Neutrophil (primary cell): ENCODE measurements at regions not wholly inside any gene's neighbourhood (a gene's known extent, or its start where the extent isn't known, plus 50 kb on each side); places are given as distances from the start of the nearest gene placed in this dataset.
"Not testable (repeated sequence)": the region's sequence is repeated elsewhere in the genome, so short reads cannot be mapped to it uniquely, and the experiment has no call there.

Experiments used
- H3K27ac ChIP-seq: fragments of 200-600 bp; sonication (generic); 2 replicates; pipeline ENCODE4 v1.5.1; 2016; ENCODE audit warnings: mild to moderate bottlenecking, moderate library complexity
- H3K27me3 ChIP-seq: fragments of 200-600 bp; sonication (generic); 2 replicates; pipeline ENCODE4 v1.6.0; 2016; ENCODE audit warnings: mild to moderate bottlenecking
- H3K36me3 ChIP-seq: fragments of 200-600 bp; sonication (generic); 2 replicates; pipeline ENCODE4 v1.5.1; 2017
- H3K4me1 ChIP-seq, 2 experiments: fragments of 200-600 bp in 1 of 2; sonication (generic) in 1 of 2; 1 replicate in 1 of 2; 2 replicates in 1 of 2; pipeline versions ENCODE4 v1.5.1 to v1.6.1; 2013 to 2016; ENCODE audit warnings: low read depth in 1 of 2, low read length in 1 of 2, mild to moderate bottlenecking in 1 of 2, moderate library complexity in 1 of 2; ENCODE audit not compliant: control insufficient read depth in 1 of 2, insufficient read depth in 1 of 2
- H3K4me3 ChIP-seq, 2 experiments: fragments of 200-600 bp in 1 of 2; sonication (generic) in 1 of 2; 1 replicate in 1 of 2; 2 replicates in 1 of 2; pipeline ENCODE4 v1.5.1; 2013 to 2016; ENCODE audit warnings: low read depth in 1 of 2, low read length in 1 of 2, mild to moderate bottlenecking in 1 of 2, moderate library complexity in 1 of 2
- H3K9me3 ChIP-seq: fragments of 200-600 bp; sonication (generic); 2 replicates; pipeline ENCODE4 v1.5.1; 2016
- TF ChIP-seq, protein P1 (sequence below): fragments of 200-600 bp; sonication (generic); IDR thresholded peaks from 2 replicates; pipeline ENCODE4 v1.5.1; 2016; ENCODE audit warnings: antibody characterized with exemption

DNA sequence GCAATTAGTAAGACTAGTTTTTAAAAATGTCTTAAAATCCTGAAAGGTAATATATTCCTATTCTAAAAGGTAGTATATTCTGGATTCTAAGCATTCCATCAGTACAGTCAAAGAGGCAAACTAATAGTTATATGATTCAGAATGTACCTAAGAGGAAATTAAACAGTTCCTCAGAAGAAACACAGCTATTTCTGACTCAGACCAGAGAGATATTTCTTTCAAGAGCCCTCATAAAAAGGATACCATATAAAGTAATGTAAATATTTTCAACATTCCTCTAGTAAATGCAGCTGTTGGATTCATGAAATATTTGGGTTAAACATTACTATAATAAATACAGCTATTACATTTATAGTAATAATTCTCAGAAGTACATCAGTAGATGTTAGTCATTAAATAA lies 358.3 kb downstream of the MAGEB5 start:
- H3K9me3 ChIP-seq, result no peaks in the 10 kb centered on the region
- H3K4me3 ChIP-seq, result no peak overlapping the region
- TF ChIP-seq, protein P1, sequence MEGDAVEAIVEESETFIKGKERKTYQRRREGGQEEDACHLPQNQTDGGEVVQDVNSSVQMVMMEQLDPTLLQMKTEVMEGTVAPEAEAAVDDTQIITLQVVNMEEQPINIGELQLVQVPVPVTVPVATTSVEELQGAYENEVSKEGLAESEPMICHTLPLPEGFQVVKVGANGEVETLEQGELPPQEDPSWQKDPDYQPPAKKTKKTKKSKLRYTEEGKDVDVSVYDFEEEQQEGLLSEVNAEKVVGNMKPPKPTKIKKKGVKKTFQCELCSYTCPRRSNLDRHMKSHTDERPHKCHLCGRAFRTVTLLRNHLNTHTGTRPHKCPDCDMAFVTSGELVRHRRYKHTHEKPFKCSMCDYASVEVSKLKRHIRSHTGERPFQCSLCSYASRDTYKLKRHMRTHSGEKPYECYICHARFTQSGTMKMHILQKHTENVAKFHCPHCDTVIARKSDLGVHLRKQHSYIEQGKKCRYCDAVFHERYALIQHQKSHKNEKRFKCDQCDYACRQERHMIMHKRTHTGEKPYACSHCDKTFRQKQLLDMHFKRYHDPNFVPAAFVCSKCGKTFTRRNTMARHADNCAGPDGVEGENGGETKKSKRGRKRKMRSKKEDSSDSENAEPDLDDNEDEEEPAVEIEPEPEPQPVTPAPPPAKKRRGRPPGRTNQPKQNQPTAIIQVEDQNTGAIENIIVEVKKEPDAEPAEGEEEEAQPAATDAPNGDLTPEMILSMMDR, result no peak
- H3K4me1 ChIP-seq, result no peaks in the 10 kb centered on the region
- H3K36me3 ChIP-seq, result no peaks in the 10 kb centered on the region
- H3K27me3 ChIP-seq, result no peaks in the 10 kb centered on the region
- H3K27ac ChIP-seq, result no peak overlapping the region

DNA sequence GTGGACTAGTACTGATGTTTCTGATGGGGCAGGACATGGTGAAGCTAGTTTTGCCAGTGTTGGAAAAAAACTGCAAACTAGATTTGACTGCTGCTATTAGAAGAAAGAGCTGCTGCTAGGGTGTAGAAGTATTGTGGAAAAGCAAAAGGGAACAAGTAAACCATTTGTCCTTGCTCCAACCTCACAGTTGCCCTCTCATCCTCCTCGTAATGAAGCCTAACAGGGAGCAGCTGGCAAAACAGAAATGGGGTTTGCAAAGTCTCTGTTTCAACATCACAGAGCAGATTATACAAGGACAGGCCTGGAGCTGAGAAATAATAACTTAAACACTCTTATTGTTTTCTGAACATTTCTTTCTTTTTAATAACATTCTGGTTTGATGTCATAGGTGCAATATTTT lies 346.2 kb downstream of the MAGEB5 start:
- Histone ChIP-seq H3K36me3 (no peaks in the 10 kb centered on the region), H3K9me3 (no peaks in the 10 kb centered on the region), H3K27ac (no peak overlapping the region), H3K4me1 (no peaks in the 10 kb centered on the region), H3K4me3 (no peak overlapping the region), H3K27me3 (no peaks in the 10 kb centered on the region)
- TF ChIP-seq, protein P1, result no peak

DNA sequence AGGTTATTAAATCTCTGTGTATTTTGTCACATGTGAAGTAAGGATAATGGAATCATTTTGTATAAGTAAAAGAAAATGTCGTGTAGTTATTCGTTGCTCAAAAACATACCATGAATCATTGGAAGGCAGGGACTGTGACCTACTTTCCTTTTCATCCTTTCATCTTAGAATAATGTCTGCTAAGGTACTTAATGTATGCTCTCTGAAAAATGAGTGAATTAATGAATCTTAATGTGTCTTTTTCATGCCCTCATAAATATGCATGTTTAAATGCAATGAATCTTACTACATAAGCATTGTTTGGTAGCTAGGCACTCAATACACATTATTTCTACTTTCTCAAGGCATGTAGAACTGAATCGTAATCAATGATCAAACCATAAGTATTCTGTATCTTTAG lies 343.9 kb downstream of the MAGEB5 start:
- Histone ChIP-seq H3K4me1 (no peaks in the 10 kb centered on the region), H3K27ac (no peak overlapping the region), H3K9me3 (no peaks in the 10 kb centered on the region), H3K4me3 (no peak overlapping the region), H3K36me3 (no peaks in the 10 kb centered on the region), H3K27me3 (no peaks in the 10 kb centered on the region)
- TF ChIP-seq, protein P1, result no peak

DNA sequence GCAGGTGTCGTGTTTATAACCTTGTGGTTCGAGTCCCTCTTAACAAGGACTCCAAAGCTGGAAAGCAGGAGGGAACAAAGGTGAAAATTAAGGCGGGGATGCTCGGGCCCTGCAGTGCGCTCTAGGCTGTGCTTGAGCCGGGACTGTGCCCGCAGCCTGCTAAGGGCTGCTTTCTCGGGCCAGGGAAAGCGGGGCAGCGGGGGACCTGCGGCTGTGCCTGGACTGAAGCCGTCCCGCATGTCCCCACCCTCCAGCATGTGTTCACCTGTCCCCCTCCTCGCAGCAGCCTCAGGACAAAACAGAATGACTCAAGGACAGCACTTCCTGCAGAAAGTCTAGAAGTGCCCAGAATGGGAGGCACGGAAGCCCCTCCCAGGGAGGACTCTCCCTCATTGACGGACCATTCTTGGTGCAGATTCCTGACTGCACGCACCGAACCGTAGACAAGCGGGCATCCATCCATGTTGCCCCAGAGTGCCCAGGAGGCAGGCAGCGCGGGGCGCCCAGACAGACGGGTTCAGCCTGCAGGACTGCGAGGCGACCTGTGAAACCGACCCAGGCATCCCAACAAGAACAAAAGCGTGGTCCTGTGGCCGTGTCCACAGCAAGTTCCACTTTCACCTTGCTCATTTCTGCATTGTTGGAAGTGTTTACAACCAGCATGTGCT lies 342.9 kb downstream of the MAGEB5 start:
- H3K36me3 ChIP-seq, result no peaks in the 10 kb centered on the region
- no peaks in the 10 kb centered on the region for H3K27me3 ChIP-seq
- TF ChIP-seq, protein P1, result no peak

DNA sequence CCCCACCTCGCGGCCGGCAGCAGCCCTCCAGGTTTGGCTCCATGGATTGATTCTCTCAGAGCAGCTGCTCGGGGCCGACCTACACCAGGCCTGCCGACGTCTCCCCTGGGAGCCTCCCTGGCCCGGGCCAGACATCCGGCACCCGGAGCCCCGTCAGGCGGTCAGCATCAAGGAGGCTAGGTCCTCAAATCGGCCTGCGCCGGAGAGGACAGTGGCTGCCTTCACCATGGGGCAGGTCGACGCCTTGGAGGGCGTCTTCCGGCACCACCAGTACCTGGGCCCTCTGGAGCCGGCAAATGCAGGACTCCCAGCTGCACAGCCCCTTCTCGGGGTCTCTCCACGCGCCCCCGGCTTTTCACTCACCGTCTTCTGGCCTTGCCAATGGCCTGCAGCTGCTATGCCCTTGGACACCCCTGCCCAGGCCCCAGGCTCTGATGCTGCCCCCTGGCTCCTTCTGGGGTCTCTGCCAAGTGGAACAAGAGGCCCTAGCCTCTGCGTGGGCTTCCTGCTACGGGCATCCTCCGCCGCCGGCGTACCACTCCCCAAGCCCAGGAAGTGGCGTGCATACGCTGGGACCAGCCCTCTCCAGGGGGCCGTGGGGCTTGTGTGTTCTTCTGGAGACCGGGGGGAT lies 341.8 kb downstream of the MAGEB5 start:
- no peaks in the 10 kb centered on the region for H3K27me3 ChIP-seq
- no peak overlapping the region for H3K27ac ChIP-seq
- no peak overlapping the region for H3K4me3 ChIP-seq
- TF ChIP-seq, protein P1, result no peak
- no peaks in the 10 kb centered on the region for H3K36me3 ChIP-seq
- no peaks in the 10 kb centered on the region for H3K9me3 ChIP-seq
- no peaks in the 10 kb centered on the region for H3K4me1 ChIP-seq

More for the DNA sequence above, 342.9 kb downstream of the MAGEB5 start:
- no peaks in the 10 kb centered on the region for H3K4me1 ChIP-seq
- H3K4me3 ChIP-seq, result no peak overlapping the region
- no peak overlapping the region for H3K27ac ChIP-seq
- H3K9me3 ChIP-seq, result no peaks in the 10 kb centered on the region

DNA sequence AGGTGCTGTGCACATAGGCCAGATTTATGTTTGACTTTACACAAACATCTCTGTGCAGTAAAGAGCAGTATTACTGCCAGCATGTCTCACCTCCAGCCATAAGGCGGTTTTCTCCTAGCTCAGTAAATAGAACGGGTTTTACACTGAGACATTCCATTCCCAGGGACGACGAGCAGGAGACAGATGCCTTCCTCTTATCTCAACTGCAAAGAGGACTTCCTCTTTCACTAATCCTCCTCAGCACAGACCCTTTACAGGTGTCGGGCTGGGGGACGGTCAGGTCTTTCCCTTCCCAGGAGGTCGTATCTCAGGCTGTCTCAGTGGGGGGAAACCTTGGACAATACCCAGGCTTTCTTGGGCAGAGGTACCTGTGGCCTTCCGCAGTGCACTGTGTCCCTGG lies 309.8 kb downstream of the MAGEB5 start:
- H3K27ac ChIP-seq, H3K9me3 ChIP-seq, H3K4me3 ChIP-seq: not testable (repeated sequence)

More for the DNA sequence above, 309.8 kb downstream of the MAGEB5 start:
- H3K4me1 ChIP-seq, H3K27me3 ChIP-seq, H3K36me3 ChIP-seq: not testable (repeated sequence)
